OCI-LY3 (cell line): ENCODE measurements at regions not wholly inside any gene's neighbourhood (a gene's known extent, or its start where the extent isn't known, plus 50 kb on each side); places are given as distances from the start of the nearest gene placed in this dataset.

Experiments used
- EZH2phosphoT487 ChIP-seq: fragments of 200-600 bp; shearing (Covaris generic); IDR thresholded peaks from 2 replicates; pipeline ENCODE4 v1.6.1; 2018; ENCODE audit warnings: antibody characterized with exemption, mixed run types, low read depth
- TF ChIP-seq, protein P1 (sequence below): fragments of 200-600, 300-600 bp; sonication (generic); IDR thresholded peaks from 2 replicates; pipeline ENCODE4 v1.5.1; 2014; ENCODE audit warnings: antibody characterized with exemption, low read length, low read depth

DNA sequence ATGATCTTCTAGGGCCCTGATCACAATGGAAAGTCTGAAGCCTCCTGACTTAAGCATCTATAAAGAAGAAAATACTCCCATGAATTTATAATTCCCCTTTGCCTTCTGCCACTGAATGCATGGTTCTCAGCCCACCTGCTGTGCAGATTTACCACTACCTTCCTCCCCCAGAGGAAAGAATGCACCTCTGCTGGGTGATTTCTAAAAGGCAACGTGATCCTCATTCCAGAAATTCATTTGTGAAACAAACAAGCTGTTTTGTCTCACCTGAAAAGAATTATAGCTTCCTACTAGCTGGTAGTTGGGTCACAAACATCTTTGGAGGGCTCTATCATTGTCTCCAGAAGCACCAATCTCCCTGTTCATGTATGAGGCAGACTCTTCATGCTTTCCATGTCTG is 320.2 kb downstream of the CDC14C start:
- TF ChIP-seq, protein P1, sequence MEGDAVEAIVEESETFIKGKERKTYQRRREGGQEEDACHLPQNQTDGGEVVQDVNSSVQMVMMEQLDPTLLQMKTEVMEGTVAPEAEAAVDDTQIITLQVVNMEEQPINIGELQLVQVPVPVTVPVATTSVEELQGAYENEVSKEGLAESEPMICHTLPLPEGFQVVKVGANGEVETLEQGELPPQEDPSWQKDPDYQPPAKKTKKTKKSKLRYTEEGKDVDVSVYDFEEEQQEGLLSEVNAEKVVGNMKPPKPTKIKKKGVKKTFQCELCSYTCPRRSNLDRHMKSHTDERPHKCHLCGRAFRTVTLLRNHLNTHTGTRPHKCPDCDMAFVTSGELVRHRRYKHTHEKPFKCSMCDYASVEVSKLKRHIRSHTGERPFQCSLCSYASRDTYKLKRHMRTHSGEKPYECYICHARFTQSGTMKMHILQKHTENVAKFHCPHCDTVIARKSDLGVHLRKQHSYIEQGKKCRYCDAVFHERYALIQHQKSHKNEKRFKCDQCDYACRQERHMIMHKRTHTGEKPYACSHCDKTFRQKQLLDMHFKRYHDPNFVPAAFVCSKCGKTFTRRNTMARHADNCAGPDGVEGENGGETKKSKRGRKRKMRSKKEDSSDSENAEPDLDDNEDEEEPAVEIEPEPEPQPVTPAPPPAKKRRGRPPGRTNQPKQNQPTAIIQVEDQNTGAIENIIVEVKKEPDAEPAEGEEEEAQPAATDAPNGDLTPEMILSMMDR: no peak
- no peak for TF ChIP-seq EZH2phosphoT487
